A172 (cell line): ENCODE measurements at regions not wholly inside any gene's neighbourhood (a gene's known extent, or its start where the extent isn't known, plus 50 kb on each side); places are given as distances from the start of the nearest gene placed in this dataset.

Experiments
- DNase-seq: peaks from one replicate; pipeline ENCODE4 v3.0.0-alpha.2; 2015; ENCODE audit warnings: low spot score

- no peak for DNase-seq
Observed at GRCh38 chr3:41143421-41144031, 55.8 kb upstream of the CTNNB1 start.

GRCh38 chr3:41144631-41145030 lies 54.7 kb upstream of the CTNNB1 start:
- DNase-seq = no peak

GRCh38 chr3:41148478-41148877 lies 50.8 kb upstream of the CTNNB1 start:
- no peak for DNase-seq

- no peak for DNase-seq
Observed at GRCh38 chr3:41148901-41149300, 50.4 kb upstream of the CTNNB1 start.
